ENCODE measurements at regions not wholly inside any gene's neighbourhood (a gene's known extent, or its start where the extent isn't known, plus 50 kb on each side); places are given as distances from the start of the nearest gene placed in this dataset.

DNA sequence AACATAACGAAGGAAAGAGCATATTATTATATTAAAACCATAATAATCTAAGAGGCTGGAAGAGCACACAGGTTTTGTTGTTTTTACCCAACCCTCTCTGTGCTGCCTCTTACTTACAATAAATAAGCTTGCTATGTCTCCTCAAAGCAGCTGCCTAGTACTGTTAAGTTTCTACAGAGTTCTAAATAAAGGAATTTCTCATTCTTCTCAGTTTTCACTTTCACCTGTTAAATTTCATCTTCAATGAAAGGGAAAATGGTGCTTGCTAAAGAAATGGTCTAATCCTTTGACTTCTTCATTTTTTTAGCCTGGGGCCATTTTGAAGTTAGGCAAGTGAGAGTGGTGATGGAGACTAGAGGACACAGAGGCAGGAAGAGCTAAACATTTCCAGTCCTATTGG, 396.1 kb downstream of the MAN2A1 start:
- DNase-seq: no peak

DNA sequence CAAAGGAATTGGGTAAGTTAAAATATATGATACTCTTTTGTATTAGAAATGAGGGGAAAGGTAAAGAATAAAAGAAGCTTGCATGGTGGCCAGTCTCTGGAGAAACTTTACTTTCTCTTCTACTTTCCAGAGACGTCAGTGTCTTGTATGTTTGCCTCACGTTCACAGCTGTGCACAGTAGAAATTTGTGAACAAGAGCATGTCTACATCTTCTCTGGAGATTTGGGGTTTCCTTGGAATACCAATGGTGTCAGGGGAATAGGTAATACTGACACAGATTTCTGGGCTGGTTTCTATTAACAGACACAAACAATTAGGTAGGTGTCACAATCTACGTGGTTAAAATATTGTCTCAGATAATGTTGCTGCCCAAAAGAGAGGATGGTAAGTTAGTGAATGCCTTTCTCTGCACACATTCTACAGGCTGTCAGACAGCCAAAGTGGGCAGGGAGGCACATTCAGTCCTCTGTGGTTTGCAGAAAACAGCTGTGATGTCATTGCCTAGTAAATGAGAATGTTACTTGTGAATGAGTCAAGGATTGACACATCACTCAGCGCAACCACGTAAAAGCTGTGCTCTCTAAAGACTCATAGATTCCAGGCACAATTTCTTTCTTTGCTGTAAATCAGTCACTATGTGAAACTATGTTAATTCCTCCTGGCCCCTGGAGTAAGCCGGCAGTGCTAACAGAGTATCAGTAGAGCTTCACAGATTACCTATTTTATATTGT, 397.1 kb downstream of the MAN2A1 start:
- DNase-seq: no peak

DNA sequence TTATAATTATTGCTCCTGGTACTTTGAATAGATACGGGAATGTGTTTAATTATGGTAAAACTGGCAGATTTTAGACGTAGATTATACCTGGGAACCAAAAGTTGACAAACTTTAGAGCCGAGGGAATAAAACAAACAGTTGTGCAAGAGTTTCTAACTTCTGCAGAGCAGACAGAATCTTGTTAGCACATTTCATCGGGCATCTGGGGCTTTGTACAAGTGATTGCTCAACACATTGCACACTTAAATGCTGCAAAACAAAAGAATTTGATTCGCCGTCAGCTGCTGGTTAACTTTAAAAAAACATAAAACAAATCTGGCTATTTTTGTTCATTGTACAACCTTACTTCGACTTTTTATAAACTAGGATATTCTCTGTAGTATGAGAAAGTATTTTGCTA, 398.1 kb downstream of the MAN2A1 start:
- no peak for DNase-seq

DNA sequence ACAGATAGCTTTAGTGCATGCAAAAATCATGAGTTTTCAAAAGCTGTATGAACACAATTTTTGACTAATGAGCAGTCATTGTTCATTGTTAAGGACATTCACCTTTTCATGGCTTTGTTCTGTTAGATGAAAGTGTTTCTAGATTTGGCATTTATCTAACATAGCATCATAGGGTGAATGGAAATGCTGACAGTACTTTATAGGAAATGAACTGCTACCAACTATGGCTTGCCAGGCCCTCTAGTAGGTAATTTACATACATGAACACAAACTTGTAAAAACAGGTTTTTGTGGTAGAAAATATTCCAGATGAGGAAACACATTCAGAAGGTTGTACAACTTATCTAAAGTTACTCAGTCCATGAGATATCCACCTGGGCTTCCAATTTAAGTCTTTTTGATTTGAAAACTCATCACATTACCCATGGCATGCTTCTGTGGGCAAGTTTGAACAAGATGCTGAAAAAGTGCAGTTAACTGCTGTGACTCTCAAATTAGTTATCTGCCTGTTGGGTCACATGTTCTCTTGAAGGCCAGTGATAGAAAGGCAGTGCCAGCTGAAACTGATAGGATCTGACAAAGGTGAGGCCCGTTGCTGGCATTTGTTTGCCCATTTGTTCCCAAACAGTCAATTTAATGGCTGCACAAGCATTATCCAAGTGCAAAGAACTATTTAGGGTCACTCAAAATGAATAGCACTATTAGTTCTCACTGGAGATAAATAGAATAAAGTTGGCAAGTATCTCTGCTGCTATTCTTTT, 399.1 kb downstream of the MAN2A1 start:
- DNase-seq: no peak

DNA sequence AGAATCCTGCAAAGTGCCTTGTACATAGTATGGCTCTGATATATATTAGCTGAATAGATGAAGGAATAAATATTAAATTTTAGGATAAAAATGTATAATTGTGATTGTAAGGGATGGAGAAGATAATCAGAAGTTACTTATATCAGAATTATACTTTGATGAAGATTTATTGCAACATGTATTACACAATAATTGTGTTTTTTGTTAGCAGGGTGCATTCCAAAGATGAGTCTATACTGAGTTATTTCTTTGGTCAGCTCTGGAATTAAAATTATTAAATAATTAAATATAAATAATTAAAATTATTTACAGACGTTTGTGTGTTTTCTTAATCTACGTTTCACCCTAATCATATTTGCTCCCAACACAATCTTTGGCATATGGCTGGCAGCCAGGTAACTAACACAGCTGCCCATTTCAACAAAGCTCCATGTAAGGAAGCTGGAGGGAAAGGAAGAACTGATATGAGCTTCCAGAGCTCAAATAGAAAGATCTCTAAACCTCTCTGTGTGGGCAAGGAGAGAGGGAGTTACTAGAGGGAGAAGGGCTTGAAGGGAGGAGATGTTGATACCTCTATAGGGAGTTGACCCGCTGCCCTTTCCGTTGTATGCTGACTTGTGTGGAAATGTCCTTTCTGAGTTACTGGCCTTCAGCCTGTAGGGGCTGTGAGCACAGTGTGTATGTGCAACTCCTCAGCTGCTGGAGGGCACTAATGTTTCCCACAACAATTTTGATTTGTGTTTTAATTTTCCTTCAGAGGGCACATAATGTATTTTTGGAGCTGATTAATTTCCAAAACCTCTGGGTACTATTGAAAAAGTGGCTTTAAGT, 403.4 kb downstream of the MAN2A1 start:
- DNase-seq: no peak

DNA sequence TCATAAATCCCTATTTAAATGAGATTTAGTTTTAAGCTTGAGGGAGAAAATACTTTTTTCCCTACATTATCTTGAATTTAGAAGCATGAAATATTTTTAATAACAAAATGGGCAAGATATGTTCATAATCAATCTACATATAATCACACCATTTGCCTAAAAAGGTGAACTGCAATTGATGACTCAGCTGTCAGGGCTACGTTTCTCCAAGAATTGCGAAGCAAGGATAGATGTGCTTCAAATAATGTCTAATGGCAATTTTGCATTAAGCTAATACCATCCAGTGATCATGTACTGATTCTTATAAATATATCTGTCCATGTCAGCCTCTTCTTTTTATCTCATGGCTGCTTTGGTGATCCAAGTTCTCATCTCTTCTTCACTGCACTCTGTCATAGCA, 404.4 kb downstream of the MAN2A1 start:
- no peak for DNase-seq

DNA sequence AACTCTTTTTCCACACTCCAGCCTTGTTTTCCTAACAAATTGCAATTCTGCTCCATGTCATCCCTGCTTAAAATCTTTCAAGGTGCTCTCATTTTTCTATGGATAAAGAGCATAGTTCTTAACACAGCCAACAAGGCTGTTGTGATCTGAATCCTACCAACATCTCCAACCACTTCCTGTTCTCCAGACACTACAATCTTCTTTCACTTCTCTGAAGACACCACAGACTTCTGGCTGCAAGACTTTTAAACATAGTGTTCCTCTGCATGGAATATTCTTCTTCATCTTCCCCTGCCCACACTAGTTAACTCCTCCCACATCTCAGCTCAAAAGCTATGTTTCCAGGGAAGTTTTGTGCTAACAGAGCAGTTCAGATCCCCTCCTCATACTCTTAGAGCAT, 404.8 kb downstream of the MAN2A1 start:
- no peak for DNase-seq

DNA sequence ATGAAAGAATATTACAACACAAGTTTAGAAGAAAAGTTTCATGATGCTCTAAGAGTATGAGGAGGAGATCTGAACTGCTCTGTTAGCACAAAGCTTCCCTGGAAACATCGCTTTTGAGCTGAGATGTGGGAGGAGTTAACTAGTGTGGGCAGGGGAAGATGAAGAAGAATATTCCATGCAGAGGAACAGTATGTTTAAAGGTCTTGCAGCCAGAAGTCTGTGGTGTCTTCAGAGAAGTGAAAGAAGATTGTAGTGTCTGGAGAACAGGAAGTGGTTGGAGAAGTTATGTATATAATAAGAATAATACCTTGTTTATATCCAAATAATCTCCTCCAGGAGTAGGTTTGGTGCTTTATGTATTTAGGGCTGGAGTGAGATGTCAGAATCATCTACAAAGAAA, 406.7 kb downstream of the MAN2A1 start:
- no peak for DNase-seq

DNA sequence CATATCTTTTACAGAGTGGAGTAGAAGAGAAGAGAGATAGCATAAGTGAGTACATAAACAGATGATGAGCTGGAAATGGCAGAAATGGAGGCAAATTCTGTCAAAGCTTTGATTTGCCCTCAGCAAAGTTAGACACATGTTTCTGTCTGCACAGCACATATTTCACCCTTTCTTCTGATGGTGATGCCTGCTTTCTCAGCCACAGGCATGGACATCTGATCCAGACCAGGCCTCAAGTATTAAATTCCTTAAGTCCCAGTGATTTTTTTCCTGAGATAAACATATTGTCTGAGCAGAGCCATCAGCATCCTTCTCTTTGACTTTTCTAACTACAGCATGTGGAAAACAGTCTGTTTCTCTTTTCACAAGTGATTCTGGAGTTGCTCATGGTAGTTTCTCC, 409.8 kb downstream of the MAN2A1 start:
- no peak for DNase-seq

DNA sequence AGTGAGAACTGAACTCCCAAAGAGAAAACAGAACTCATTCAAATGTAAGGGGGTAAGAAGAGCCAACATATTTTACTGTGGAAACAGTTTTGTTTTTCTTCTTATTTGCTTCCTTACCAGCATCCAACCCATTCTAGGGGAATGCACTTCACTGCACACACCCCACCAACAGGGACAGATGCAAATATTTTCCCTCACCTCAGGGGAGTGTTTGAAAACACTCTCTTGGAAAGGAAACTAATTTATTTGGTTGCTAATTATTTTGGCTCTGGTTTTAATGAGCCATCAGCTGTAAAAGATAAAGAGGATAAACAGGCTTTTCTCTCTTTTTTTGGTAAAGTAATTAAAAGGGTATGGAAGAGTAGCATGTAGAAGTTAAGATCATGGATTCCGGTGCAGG, 413.4 kb downstream of the MAN2A1 start:
- DNase-seq: no peak

DNA sequence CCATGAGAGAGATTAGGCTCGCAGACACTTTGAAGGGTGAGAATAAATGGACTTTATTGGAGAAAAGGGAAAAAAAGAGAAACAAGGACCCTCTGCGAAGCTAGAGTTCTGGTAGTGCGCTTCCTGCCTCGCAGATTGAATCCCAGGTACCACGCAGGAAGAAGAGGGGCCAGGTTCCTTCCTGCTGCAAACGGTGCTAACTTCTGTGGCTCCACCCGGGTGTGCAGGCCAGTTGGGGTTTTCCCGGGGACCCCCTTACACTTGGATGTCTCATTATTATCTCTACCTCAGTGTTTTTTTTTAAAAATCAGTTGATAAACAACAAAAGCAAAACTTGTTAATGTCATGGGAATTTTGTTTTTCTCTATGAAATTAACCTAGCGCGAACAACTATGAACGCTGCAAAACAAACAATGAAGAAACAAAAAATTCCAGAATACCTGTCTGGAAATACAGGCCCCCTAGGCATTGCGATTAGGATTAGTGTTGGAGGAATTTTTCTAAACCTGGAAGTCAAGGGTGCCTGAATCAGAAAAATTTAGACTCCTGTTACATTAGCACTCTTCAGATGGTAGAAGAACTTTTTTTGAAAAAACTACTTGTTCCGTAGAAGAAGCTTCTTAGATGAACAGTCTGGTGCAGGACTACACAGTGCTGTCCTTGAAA, 414.5 kb downstream of the MAN2A1 start:
- DNase-seq: no peak

DNA sequence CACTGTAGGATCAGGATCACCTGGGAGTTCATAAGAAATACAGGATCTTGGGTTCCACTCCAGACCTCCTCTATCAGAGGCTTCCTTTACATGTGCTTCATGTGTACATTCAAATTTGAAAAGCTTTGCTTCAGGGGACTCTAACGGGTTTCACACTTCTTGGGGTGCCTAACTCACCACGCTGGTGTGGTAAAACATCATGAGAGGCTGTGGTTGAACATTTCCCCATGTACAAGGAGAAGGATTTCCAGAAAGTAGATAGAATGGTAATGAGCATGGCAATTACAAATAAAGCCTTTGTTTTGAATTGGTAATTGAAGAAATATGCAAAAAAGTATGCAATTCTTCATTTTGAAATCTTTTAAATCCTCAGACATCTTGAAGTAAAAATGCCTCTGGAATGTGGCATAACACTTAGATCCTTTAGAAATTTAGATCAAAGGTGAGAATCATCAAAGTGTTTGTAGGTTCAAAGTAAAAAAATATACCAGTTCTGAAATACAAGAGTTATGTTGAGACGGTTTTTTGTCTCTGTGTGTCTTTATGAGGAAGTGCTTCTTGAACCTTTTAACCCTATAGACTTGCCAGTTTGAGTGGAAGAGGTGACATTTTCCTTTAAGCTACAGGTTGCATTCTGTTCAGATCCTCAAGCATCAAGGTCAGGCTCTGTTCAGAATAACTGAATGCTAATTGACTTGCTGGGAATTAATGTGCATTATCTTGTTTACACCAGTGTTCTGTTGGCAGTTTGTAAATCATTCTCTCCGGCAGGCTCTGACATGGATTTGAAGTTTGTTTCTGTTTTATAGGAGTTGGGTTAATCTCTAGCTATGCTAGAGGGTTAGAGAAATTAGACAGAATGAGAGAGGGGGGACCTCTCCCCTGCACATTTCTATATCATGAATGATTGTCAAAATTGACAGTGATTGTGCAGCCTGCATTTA, 415.3 kb downstream of the MAN2A1 start:
- DNase-seq: no peak

DNA sequence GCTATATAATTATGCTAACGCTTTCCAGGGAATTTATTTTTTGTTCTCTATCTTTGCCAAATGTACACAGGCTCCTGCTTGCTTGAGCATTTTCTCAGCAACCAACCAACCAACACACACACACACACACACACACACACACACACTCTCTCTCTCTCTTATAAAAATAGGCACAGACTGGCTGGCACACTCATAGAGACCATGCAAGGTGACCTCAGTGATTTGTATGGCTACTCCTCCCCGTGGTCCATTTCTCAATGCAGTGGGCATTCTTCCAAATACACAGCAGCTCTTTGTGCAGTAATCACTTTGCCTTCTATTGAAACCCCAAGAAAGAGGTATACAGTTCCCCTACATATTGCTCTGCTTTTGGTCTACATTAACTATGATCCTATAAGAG, 416.0 kb downstream of the MAN2A1 start:
- DNase-seq: no peak

DNA sequence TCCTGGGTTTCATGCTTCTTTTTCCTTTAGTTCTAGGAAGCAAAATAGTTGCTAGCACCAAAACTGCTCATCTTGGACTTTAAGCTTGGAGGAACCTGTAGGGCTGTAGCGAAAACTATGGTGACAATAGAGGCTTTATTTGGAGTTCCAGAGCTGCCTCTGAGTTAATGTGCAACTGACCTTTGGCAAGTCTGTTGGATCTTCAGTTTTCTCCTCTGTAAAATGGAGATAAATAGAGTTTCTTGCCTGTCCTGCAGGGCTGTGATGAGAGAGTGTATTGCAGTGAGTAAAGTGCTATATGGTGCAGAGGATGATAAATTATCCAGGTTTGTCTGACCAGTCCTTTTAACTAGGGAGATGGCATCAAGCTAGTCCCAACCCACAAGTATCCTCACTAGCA, 417.0 kb downstream of the MAN2A1 start:
- DNase-seq: no peak

DNA sequence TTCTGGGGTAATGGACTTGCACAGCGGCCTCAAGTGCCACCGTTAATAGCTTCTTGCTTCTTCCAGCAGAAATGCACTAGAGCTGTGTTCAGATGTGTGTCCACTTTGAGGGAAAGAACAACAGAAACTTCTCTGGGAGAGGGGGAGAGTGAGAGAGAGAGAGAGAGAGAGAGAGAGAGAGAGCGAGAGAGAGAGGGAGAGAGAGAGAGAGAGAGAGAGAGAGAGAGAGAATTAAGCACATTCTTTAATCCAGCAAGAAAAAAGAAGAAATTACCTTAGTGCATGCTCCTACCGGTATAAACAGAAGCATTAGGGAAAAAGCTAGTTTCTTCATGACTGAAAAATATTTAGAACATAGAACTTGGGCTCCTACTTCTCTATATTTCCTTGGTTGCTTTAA, 418.8 kb downstream of the MAN2A1 start:
- DNase-seq: no peak

DNA sequence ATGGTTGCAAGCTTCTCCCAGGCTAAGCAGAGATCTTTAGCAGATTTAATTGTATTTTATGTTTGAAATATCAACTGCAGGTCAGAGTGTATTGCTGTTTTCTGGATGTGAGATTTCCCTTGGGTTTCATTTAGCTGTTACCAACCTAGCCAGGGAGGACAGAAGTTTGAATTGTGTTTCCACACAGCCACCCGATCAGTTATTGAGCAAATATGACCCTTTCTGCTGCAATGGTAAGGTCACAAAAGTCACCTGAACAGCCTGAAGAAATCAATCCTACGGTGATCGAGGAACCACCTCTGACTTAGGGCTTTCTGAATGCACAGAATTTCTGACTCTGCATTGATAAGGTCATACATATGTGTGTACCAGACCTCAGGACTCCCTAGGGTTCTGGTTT, 419.9 kb downstream of the MAN2A1 start:
- DNase-seq: no peak

DNA sequence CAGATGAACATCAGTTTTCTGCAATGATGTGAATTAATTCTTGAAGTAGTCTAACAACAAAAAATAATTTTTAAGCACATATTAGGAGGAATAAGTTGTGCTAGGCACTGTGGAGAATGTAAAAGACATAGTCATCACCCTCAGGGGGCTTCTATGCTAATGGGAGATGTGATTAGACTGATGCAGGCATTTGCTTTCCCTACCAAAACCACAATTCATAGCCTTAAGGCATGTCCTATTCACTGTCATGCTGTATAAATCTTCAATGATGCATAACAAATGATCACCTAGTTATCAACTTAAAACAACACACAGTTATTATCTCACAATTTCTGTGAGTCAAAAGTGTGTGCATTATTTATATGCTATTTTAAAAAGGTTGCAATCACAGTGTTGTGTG, 422.6 kb downstream of the MAN2A1 start:
- no peak for DNase-seq

DNA sequence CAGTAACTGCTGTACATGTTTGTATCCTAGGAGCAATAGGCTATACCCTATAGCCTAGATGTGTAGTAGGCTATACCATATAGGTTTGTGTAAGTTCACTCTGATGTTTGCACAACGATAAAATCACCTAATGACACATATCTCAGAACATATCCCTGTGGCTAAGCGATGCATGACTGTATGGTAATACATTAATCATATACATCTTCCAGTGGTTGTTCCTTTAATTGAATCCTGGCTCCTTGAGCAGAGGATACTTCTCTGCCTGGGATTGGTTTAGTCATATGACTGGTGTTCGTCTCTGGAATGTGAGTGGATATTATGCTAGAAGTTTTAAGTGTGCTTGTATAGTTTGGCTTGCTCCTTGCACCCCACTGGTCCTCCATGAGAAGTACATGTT, 425.8 kb downstream of the MAN2A1 start:
- no peak for DNase-seq

DNA sequence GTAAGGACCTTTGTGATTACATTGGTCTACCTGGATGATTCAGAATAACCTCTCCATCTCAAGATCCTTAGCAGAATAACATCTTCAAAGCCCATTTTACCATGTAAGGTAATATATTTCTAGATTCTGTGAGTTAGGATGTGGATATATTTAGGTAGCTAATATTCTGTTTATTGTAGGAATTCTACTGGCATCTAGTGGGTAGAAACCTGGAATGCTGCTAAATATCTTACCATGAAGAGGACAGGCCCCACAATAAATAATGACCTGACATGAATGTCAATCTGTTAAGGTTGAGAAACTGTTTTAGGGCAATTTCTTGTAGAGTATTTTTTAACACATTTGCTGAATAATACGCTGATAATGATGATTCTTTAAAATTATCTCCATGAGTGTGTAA, 426.8 kb downstream of the MAN2A1 start:
- DNase-seq: no peak

DNA sequence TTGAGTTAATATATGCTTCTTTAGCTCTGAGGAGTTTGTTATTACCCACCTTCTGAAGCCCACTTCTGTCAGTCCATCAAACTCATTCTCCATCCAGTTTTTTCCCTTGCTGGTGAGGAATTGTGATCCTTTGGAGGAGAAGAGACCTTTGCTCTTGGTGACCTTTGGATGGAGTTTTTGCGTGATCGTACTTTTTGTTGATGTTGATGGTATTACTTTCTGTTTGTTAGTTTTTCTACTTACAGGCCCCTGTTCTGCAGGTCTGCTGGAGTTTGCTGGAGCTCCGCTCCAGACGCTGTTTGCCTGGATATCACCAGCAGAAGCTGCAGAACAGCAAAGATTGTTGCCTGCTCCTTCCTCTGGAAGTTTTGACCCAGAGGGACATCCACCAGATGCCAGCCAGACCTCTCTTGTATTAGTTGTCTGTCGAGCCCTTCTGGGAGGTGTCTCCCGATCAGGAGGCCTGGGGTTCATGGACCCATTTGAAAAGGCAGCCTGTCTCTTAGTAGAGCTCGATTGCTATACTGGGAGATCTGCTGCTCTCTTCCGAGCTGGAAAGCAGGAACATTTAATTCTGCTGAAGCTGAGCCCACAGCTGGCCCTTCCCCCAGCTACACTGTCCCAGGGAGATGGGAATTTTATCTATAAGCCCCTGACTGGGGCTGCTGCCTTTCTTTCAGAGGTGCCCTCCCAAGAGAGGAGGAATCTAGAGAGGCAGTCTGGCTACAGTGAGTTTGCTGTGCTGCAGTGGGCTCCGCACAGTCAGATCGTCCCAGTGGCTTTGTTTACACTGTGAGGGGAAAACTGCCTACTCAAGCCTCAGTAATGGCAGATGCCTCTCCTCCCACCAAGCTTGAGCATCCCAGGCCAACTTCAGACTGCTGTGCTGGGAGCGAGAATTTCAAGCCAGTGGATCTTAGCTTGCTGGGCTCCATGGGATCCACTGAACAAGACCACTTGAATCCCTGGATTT, 445.5 kb downstream of the MAN2A1 start:
- DNase-seq: no peak

DNA sequence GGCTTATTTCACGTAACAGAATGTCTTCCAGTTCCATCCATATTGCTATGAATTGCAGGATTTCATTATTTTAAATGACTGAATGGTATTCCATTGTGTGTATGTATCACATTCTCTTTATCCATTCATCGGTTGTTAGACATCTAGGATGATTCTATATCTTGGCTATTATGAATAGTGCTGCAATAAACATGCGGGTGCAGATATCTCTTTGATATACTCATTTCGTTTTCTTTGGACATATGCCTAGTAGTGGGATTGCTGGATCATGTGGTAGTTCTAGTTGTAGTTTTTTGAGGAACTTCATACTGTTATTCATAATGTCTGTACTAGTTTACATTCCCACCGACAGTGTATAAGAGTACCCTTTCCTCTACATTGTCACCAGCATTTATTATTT, 460.5 kb downstream of the MAN2A1 start:
- DNase-seq: no peak
